Neutrophil (primary cell): ENCODE measurements at regions not wholly inside any gene's neighbourhood (a gene's known extent, or its start where the extent isn't known, plus 50 kb on each side); places are given as distances from the start of the nearest gene placed in this dataset.

ENCODE experiments used
- H3K27ac ChIP-seq: fragments of 200-600 bp; sonication (generic); 2 replicates; pipeline ENCODE4 v1.5.1; 2016; ENCODE audit warnings: mild to moderate bottlenecking, moderate library complexity
- H3K27me3 ChIP-seq: fragments of 200-600 bp; sonication (generic); 2 replicates; pipeline ENCODE4 v1.6.0; 2016; ENCODE audit warnings: mild to moderate bottlenecking
- H3K36me3 ChIP-seq: fragments of 200-600 bp; sonication (generic); 2 replicates; pipeline ENCODE4 v1.5.1; 2017
- H3K4me1 ChIP-seq, 2 experiments: fragments of 200-600 bp in 1 of 2; sonication (generic) in 1 of 2; 1 replicate in 1 of 2; 2 replicates in 1 of 2; pipeline versions ENCODE4 v1.5.1 to v1.6.1; 2013 to 2016; ENCODE audit warnings: low read depth in 1 of 2, low read length in 1 of 2, mild to moderate bottlenecking in 1 of 2, moderate library complexity in 1 of 2; ENCODE audit not compliant: control insufficient read depth in 1 of 2, insufficient read depth in 1 of 2
- H3K4me3 ChIP-seq, 2 experiments: fragments of 200-600 bp in 1 of 2; sonication (generic) in 1 of 2; 1 replicate in 1 of 2; 2 replicates in 1 of 2; pipeline ENCODE4 v1.5.1; 2013 to 2016; ENCODE audit warnings: low read depth in 1 of 2, low read length in 1 of 2, mild to moderate bottlenecking in 1 of 2, moderate library complexity in 1 of 2
- H3K9me3 ChIP-seq: fragments of 200-600 bp; sonication (generic); 2 replicates; pipeline ENCODE4 v1.5.1; 2016
- CTCF ChIP-seq: fragments of 200-600 bp; sonication (generic); IDR thresholded peaks from 2 replicates; pipeline ENCODE4 v1.5.1; 2016; ENCODE audit warnings: antibody characterized with exemption

- Histone ChIP-seq H3K4me3 (no peak overlapping the region), H3K36me3 (no peaks in the 10 kb centered on the region), H3K4me1 (no peaks in the 10 kb centered on the region), H3K27ac (no peak overlapping the region), H3K9me3 (no peaks in the 10 kb centered on the region), H3K27me3 (no peaks in the 10 kb centered on the region)
- TF ChIP-seq CTCF, result no peak
Measured at GRCh38 chr7:68313806-68314205, 1284.5 kb upstream of the AUTS2 start.

DNA sequence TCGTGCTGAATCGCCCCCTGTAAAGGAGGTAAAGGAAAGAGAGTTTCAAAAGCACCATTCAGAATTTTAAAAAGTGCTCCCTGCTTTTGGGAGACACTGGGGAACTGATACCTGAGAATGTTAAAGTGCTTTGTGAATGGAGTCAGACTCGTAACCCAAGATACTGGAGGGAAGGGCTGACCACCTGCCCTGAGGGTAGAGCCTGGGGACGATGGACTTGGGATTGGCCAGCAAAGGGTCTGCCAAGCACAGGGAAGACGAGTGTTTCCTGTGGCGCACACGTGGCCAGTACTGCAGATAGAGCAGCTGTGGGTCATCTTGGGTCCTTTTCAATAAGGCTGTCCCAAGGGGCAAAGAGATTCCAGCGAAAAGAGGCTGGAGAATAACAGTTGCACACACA is 1284.1 kb upstream of the AUTS2 start:
- H3K27ac ChIP-seq, result no peak overlapping the region
- H3K4me1 ChIP-seq, result no peaks in the 10 kb centered on the region
- no peaks in the 10 kb centered on the region for H3K27me3 ChIP-seq
- H3K36me3 ChIP-seq, result no peaks in the 10 kb centered on the region
- no peak for TF ChIP-seq CTCF
- H3K4me3 ChIP-seq, result no peak overlapping the region
- no peaks in the 10 kb centered on the region for H3K9me3 ChIP-seq

- Histone ChIP-seq H3K27me3 (no peaks in the 10 kb centered on the region), H3K36me3 (no peaks in the 10 kb centered on the region), H3K4me3 (no peak overlapping the region), H3K4me1 (no peaks in the 10 kb centered on the region), H3K27ac (no peak overlapping the region), H3K9me3 (no peaks in the 10 kb centered on the region)
- TF ChIP-seq CTCF, result no peak
Measured at GRCh38 chr7:68317476-68317875, 1280.8 kb upstream of the AUTS2 start.

DNA sequence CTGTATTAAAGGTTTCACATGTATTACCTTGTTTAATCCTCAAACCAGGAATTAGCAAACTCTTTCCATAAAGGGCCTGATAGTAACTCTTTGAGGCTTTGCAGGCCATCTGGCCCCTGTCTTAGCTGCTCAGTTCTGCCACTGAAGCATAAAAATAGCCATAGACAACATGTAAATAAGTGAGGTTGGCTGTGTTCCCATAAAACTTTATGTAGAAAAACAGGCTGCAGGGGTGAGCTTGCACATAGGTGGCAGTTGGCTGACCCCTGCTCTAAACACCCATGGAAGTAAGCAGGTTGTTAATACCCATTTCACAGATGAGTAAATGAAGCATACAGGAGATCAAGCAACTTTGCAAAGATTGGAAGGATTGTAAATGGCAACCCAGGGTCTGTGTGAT is 1279.2 kb upstream of the AUTS2 start:
- H3K9me3 ChIP-seq, result no peaks in the 10 kb centered on the region
- H3K36me3 ChIP-seq, result no peaks in the 10 kb centered on the region
- H3K27ac ChIP-seq, result no peak overlapping the region
- TF ChIP-seq CTCF, result no peak
- no peaks in the 10 kb centered on the region for H3K4me1 ChIP-seq
- no peak overlapping the region for H3K4me3 ChIP-seq
- H3K27me3 ChIP-seq, result no peaks in the 10 kb centered on the region

DNA sequence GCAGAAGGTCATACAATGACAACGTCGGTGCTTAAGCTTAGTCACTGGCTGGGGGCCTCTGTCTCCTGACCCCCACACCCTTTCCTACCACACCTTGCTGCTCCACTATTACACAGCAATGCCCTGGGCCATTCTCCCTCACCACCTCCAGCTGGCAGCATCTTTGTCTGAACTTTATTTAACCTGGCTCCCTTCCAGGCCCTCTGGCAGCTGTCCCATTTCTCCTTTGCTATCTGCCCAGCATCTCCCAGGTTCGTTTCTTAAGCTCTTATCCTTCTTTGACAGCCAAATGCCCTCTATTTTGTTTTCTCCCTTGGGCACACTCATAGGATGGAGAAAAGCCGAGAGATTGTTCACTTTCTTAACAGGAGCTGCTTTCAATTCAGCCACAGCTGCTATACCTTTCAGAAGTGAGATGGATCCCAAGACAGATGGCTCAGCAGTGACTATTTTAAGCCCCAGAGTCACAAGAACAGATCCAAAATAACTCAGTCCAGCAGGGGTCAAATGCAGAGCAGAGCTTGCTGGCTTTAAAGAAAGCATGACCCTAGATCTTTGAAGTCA is 1277.1 kb upstream of the AUTS2 start:
- Histone ChIP-seq H3K4me1 (no peaks in the 10 kb centered on the region), H3K9me3 (no peaks in the 10 kb centered on the region), H3K4me3 (no peak overlapping the region), H3K27ac (no peak overlapping the region), H3K36me3 (no peaks in the 10 kb centered on the region), H3K27me3 (no peaks in the 10 kb centered on the region)
- no peak for TF ChIP-seq CTCF
